Pulmonary artery endothelial cell (primary cell): ENCODE measurements at regions not wholly inside any gene's neighbourhood (a gene's known extent, or its start where the extent isn't known, plus 50 kb on each side); places are given as distances from the start of the nearest gene placed in this dataset.

Experiments used
- DNase-seq: peaks from one replicate; pipeline ENCODE4 v3.0.0-alpha.2; 2011; ENCODE audit warnings: low read depth, low spot score

GRCh38 chr4:60737858-60738257 lies 462.3 kb upstream of the ADGRL3 start:
- no peak for DNase-seq

- no peak for DNase-seq
Observed at GRCh38 chr4:60743654-60744053, 456.5 kb upstream of the ADGRL3 start.

GRCh38 chr4:60744767-60745166 lies 455.4 kb upstream of the ADGRL3 start:
- no peak for DNase-seq

GRCh38 chr4:60745800-60746571 lies 454.1 kb upstream of the ADGRL3 start:
- DNase-seq, result no peak

GRCh38 chr4:60750962-60751361 lies 449.2 kb upstream of the ADGRL3 start:
- no peak for DNase-seq

- no peak for DNase-seq
Observed at GRCh38 chr4:60757986-60758680, 442.0 kb upstream of the ADGRL3 start.

GRCh38 chr4:60759518-60760245 lies 440.4 kb upstream of the ADGRL3 start:
- DNase-seq, result no peak

- no peak for DNase-seq
Observed at GRCh38 chr4:60780874-60781273, 419.3 kb upstream of the ADGRL3 start.

- no peak for DNase-seq
Observed at GRCh38 chr4:60790608-60791007, 409.5 kb upstream of the ADGRL3 start.

GRCh38 chr4:60794372-60794771 lies 405.8 kb upstream of the ADGRL3 start:
- no peak for DNase-seq

- no peak for DNase-seq
Observed at GRCh38 chr4:60799214-60799613, 400.9 kb upstream of the ADGRL3 start.

GRCh38 chr4:60800701-60801100 lies 399.4 kb upstream of the ADGRL3 start:
- no peak for DNase-seq

- no peak for DNase-seq
Observed at GRCh38 chr4:60805500-60806313, 394.4 kb upstream of the ADGRL3 start.

- no peak for DNase-seq
Observed at GRCh38 chr4:60808726-60809485, 391.2 kb upstream of the ADGRL3 start.

- no peak for DNase-seq
Observed at GRCh38 chr4:60809486-60809800, 390.7 kb upstream of the ADGRL3 start.

GRCh38 chr4:60812811-60813210 lies 387.3 kb upstream of the ADGRL3 start:
- DNase-seq, result no peak

GRCh38 chr4:60814549-60814948 lies 385.6 kb upstream of the ADGRL3 start:
- DNase-seq, result no peak

GRCh38 chr4:60817609-60818008 lies 382.5 kb upstream of the ADGRL3 start:
- no peak for DNase-seq

- no peak for DNase-seq
Observed at GRCh38 chr4:60822986-60823385, 377.1 kb upstream of the ADGRL3 start.

GRCh38 chr4:60840020-60840419 lies 360.1 kb upstream of the ADGRL3 start:
- no peak for DNase-seq

- no peak for DNase-seq
Observed at GRCh38 chr4:60846678-60847077, 353.4 kb upstream of the ADGRL3 start.
